GM20431 (cell line): ENCODE measurements at regions not wholly inside any gene's neighbourhood (a gene's known extent, or its start where the extent isn't known, plus 50 kb on each side); places are given as distances from the start of the nearest gene placed in this dataset.
"Not testable (repeated sequence)": the region's sequence is repeated elsewhere in the genome, so short reads cannot be mapped to it uniquely, and the experiment has no call there.

Experiments
- in situ Hi-C: fragments of 300-500 bp; cut with MseI, MboI; formaldehyde crosslinking; loops from one replicate; pipeline ENCODE4 v1.15.0; 2020; ENCODE audit warnings: low sequenced_read_pairs; ENCODE audit not compliant: unreplicated experiment

DNA sequence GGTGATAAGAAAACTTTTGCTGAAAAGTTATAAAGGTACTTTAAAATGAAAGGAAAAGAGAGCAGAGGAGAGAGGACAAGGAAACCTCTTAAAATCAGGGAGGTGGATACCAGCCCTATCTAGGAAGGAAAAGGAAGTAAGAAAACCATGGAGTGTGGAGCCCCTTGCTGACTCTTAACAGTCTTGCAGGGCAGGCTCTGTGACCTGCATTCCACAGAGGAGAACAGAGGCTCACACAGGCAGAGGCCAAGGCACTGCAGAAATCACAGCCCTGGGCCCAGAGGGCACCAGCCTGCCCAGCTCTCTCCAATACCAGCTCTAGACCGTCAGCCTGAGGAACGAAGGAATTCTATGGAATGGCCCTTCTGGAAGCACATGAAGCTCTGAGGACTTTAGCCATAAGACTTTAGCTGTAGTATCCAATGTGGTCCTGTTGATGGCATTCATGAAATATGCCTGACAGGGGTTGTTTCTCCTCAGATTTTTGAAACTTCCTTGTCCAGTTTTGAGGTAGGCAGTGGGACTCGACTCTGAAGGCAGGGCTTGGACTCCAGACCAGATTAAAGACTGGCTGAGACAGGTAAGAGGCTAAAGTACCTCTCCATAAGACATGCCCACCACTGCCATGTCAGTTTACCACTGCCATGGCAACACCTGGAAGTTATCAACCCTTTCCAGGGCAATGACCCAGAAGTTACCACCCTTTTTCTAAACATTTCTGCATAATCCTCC, 216.3 kb downstream of the ANAPC1 start:
- in situ Hi-C loops, result no loop called here

DNA sequence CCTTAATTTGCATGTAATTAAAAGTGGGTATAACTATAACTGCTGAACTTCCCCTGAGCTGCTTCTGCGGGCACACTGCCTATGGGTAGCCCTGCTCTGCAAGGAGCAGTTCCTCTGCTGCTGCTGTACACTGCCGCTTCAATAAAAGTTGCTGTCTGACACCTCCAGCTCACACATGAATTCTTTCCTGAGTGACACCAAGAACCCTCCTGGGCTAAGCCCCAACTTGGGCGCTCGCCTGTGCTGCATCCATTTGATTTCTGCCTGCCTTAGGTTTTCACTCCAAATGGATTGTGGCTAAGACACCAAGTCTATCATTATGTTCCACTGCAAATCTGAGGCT, 215.7 kb downstream of the ANAPC1 start:
- in situ Hi-C loops, result no loop called here

DNA sequence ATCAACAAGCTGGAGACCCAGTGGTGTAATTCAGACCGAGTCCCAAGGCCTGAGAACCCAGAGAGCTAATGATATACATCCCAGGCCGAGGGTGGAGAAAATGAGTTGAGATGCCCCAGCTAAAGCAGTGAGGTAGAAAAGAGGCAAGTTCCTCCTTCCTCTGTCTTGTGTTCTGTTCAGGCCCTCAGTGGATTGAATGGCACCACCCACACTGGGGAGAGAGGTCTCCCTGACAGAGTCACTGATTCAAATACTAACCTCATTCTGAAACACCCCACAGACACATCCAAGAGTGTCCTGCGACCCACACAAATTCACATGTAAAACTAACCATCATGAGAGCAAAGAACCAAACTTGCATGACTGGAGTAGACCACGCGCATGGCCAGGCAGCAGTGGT, 215.3 kb downstream of the ANAPC1 start:
- in situ Hi-C loops, result no loop called here

DNA sequence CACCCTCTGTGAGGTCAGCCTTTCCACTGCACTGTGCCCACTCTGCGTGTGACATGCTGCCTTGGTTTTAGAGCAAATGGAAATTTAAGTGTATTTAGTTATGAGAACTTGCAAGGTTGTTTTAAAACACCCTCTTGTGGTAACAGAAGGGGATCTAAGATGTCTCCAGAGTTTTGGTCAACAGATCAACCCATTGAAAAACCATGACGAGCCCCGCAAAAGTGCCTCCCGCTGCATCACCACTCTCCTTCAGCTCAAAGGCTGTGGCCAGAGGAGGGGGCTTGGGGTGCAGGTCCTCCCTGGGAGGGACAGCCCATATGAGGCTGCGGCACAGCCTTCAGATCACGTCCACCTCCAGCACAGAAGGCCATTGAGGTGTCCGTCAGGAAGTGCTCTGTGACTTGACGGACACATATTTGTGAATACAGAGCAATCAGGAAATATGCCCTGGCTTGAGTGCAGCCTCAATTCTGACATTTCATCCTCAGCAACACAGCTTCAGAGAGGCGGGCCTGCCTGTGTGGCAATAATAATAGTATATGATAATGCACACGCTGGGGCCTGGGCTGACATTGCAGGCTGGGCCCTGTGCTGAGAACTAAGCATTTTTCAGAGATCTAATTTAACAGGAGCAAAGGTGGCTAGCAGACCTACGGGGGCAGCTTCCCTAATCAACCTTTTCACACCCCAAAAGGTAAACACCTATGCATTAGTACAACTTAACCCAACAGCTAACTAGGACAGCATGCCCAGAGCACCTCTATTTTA, 213.9 kb downstream of the ANAPC1 start:
- in situ Hi-C loops, result no loop called here

DNA sequence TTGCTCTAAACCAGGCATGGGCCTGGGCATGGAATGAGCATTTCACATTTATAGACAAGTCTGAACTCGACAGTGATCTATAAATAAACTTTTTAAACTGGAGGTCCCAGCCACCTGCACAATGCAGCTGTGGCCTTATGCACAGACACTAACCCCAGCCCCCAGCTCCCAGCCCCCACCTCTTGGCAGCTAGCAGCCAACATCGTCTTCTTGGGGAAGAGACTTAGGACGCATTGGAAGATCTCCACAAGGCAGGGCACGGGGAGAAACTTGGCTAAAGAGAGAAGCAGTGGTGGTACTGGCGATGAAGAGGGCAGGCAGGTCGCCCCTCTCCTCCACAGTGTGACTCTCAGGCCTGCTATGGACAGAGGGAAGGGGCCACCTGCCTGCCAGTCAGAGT, 213.2 kb downstream of the ANAPC1 start:
- in situ Hi-C loops, result no loop called here

DNA sequence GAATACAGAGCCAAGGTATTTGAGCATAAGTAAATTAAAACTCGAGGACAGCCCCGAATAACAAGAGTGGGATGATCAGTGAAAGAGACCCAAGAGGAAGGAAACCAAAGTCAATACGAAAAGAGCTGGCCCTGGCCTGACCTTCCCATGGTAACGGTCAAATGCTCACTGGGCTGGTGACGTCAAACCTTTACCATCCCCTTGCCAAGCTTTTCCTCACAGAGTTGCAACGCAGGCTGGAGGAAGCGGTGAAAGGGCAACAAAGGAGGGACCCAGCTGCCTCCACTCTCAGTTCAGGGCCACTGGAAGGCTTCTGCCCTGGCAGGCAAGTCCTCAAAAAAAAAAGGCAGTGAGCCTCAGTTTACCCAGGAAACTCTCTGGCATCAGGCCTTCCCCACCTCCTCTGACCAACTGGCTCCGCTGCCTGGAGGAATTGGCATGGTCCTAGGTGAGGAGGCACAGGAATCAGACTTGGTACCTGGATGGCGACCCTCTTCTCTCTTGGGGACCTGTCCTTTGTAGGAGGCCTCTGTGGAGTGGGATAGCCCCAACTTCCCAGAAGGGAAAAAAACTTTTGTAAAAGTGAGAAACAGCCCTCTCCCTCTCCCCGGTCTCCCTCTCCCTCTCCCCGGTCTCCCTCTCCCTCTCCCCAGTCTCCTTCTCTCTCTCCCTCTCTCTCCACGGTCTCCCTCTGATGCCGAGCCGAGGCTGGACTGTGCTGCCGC, 212.4 kb downstream of the ANAPC1 start:
- in situ Hi-C loops, result no loop called here

DNA sequence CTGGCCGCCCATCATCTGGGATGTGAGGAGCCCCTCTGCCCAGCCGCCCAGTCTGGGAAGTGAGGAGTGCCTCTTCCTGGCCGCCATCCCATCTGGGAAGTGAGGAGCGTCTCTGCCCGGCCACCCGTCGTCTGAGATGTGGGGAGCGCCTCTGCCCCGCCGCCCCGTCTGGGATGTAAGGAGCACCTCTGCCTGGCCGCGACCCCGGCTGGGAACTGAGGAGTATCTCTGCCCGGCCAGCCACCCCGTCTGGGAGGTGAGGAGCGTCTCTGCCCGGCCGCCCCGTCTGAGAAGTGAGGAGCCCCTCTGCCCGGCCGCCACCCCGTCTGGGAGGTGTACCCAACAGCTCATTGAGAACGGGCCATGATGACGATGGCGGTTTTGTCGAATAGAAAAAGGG, 211.4 kb downstream of the ANAPC1 start:
- in situ Hi-C loops, result not testable (repeated sequence)

DNA sequence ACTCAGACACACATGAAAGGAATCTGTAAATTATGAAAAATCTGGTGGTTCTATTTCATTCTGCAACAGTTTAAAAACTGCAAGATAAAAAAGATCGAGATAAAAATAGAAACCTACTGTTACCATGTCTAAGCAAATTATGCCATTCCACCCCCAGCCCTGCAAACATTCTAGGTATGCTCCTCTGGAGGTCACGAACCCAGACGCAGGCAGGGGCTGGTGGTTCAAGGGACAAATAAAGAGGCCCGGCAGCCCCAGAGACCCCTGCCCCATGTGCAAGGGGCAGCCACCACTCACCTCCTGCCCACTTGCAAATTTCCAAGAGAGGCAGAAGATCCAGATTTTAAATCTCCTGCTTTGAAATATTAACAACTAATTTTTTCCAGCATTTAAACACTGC, 210.5 kb downstream of the ANAPC1 start:
- in situ Hi-C loops, result no loop called here

DNA sequence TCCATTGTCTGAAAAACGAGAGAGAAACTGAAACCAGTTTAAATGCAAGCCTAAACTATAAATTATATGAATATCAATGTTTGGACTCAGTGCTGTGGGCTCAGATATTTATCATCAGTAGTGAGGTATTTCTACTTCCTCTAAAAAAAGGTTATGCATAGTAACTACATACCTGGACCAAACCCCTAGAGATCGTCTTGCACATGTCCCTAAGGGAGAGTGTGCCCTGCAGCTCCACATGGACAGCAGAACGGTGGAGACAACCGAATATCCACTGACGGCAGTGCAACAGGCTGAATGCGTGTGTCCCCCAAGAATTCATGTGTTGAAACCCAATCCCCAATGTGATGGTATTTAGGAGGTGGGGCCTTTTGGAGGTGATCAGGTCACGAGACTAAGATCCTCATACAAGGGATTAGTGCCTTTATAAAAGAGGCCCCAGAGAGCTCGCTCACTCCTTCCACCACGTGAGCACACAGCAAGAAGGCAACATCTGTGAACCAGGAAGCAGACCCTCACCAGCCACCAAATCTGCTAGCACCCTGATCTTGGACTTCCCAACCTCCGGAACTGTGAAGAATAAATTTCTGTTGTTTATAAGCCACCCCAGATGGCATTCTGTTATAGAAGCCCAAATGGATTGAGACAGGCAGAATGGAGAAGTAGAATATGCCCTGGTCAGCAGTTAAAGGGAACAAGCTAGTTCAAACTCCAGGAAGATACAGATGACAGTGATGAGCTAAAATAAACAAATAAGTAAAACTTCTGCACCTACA, 208.4 kb downstream of the ANAPC1 start:
- in situ Hi-C loops, result no loop called here

DNA sequence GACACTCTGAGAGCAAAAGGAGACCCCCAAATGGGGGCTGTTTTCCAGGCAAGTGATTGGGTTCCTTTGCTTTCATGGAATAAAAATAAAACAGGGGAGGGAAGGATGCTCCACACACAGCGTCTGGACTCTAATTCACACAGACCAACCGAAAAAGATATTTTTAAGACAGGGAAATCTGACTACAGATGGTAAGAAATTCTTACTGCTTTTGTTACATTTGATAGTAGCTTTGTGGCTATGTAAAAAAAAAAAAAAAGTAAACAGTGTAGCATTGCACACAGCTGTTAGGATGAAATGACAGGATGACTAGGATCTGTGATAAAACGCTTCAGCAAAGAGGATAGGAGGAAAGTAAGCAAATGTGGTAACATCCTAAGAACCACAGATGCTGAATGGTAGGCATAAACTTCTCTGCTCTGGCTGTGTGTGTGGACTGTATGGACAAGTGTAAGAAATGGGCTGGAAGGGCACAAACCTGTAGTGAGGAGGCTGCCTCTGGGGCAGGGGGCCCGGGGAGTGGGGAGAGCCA, 207.6 kb downstream of the ANAPC1 start:
- in situ Hi-C loops, result no loop called here

DNA sequence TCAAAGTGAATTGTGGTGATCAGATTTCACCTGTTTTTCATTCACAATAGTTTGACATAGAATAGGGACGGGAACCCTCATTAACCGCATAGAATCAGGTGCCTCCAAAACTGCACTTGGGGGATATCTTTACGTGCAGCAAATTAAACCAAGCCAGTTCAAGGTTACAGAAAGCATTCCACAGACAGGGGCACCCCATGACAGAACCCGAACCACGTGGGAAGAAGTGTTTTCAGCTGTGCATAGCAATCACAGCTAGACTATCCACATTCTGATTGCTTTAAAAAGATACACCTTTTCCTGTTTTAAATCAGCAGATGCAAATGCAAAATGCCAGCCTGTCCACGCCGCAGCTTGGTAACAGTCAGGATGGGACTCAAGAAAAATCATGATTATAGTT, 205.8 kb downstream of the ANAPC1 start:
- in situ Hi-C loops, result no loop called here

DNA sequence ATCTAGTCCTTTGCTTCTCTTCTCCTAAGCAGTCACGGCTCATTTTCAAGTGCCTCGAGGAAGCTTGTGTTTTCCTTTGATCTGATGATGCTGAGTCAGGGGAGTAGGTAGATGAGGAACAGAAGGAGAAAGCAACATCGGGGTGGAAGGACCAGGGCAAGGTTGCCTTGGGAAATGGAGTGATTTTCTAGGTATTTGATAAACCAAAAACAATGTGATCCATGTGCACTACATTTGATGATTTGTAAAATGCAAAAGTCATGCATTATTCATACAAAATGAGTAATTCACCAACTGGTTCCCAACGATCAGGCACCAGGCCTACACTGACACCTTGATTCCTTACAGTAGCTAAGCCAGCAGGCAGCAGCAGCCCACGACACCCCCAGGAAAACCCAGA, 205.3 kb downstream of the ANAPC1 start:
- in situ Hi-C loops, result no loop called here

DNA sequence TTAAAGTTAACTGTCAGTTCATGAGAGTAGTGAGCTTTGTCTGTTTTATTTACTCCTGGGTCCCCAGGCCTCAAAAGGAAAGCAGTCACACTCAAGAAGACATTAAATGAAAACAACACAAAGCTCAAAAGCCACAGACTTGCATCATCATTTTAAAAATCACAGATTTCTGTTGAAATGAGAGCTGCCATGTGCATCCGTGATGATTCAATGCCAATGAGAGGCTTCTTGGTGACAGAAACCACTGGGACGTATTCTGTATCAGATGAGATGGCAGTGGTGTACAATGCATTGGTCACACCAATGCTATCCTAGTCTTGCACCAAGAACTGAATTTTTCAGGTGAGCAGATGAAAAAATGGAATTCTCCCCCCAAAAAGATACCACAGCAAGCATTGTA, 204.8 kb downstream of the ANAPC1 start:
- in situ Hi-C loops, result no loop called here

DNA sequence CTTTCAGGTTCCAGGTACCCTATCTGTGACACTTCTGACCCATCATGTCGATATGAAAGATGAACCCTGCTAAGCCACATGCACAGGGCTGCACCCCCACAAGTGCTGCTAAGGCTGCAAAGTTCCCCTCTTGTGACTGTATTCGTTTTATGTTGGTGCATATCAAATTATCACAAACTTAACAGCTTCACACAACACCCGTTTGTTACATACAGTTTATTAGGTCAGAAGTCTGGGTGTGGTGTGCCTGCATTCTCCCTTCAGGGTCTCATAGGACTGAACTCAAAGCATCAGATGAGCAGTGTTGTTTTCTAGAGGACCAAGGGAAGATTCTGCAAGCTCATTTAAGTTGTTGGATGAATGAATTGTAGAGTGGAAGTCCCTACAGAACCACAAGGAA, 199.4 kb downstream of the ANAPC1 start:
- in situ Hi-C loops, result no loop called here

DNA sequence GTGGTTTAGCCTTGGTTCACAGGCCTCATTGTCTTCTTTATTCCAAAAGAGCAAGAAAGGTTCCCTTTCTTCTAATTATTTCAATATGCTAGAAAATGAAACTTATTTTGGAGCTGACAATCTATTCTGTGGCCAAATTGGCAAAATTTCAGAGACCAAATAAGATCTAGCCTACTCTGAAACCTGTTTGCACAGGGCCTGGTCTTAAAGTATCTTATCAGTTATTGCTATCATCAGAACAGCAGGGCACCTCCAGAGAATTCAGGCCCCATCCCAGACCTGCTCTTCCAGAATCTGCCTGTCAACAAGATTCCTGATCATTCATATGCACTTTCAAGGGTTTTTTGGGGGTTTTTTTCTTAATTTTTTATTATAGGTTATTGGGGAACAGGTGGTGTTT, 198.7 kb downstream of the ANAPC1 start:
- in situ Hi-C loops, result no loop called here

DNA sequence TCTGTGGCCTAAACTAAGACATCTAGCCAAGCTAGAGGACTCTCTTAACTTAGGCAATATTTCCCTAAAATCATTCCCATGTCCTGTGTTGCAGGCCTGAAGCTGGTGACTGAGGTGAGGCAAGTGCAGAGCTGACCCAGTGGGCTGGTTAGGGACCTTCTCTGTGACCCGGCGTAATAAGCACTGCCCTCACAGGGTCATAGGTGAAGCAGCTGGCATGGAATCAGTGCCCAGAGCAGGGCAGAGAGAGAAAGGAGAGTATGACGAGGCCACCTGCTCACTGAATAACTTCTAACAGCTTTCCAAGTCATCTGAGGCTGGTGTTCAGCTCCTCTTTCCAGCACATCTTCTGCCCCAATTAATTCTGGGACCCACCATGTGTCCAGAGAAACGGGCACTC, 197.0 kb downstream of the ANAPC1 start:
- in situ Hi-C loops, result no loop called here

DNA sequence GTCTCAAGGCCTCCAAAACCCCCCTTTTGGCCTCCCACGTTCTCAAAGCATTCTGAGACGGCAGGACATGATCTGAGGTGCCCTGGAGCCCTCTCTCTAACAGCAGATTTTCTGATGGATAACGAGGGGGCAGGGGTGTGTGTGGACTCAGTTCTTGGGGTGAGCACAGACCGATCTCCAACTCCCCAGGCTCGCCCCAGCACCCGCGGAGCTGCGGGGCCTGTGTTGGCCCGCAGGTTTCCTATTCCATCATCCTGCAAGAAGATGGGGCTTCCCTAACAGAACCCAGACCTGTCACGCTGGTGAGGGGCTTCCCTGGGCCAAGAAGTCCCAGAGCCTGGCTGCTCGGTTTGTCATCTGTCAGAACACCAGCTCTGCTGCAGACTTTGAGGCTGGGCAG, 196.1 kb downstream of the ANAPC1 start:
- in situ Hi-C loops, result no loop called here

DNA sequence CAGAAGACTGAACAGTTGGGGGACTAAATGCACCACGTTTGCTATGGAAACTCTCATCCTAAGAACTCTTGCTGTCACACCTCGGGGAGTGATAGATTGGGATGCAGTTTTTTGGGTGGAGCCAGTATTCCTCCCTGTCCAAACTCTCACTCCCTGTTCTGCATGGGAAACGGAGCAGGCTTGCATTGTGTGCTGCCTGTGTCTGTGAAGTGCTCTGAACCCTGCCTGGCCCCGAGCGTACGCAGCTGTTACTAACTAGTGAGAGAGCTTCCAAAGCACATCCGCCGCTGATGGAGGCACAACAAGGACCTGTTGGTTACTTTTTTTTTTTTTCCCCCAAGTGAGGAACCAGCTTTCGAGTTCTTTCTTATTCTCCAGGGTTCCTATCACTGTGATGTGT, 195.5 kb downstream of the ANAPC1 start:
- in situ Hi-C loops, result no loop called here

DNA sequence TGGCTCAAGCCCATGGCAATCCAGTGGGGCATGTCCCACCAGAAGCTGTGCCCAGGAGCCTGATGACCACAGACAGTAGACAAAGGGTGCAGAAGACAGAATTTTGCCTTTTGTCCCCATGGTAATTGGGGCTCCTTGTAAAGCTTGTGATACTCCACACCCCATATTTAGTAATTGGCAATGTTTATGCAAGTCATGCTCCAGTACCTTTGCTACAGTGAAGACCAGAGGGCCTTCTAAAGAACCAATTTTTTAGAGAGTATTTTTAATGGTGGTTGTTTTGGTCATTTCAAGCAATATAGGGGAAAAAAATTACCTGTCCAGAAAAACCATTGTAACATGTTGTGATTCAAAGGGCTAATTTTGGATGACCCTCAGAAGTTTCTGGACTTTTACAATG, 194.8 kb downstream of the ANAPC1 start:
- in situ Hi-C loops, result no loop called here

DNA sequence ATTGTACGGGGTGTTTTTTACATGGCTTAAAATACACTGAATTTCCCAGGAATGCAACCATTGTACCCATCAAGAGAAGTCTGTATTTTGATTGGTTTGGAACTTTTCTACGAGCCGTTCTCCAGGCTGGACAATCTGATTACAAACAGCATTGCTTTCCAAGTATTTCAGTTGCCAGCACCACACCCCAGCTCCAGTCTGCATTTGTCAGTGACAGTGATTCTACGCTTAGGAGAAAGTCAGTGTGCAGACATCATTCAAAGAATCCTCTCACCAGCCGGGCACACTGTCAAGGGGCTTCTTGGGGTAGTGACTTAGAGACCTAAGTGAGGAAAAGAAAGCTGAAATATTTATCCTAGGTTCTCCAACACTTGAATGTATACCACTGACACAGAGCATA, 194.1 kb downstream of the ANAPC1 start:
- in situ Hi-C loops, result no loop called here
